HEK293T (cell line): ENCODE measurements at regions not wholly inside any gene's neighbourhood (a gene's known extent, or its start where the extent isn't known, plus 50 kb on each side); places are given as distances from the start of the nearest gene placed in this dataset.

Source experiments
- BHLHE40 ChIP-seq: fragments of 450-650 bp; IDR thresholded peaks from 2 replicates; pipeline ENCODE4 v1.6.1; 2016; ENCODE audit warnings: mild to moderate bottlenecking, moderate library complexity, borderline replicate concordance
- FOXK2 ChIP-seq: fragments of 450-650 bp; IDR thresholded peaks from 2 replicates; pipeline ENCODE4 v1.6.1; 2016; ENCODE audit warnings: mild to moderate bottlenecking

GRCh38 chr13:85545771-85546170 is 253.4 kb downstream of the SLITRK6 start:
- TF ChIP-seq FOXK2 (no peak), BHLHE40 (no peak)
